ENCODE measurements at regions not wholly inside any gene's neighbourhood (a gene's known extent, or its start where the extent isn't known, plus 50 kb on each side); places are given as distances from the start of the nearest gene placed in this dataset.

GRCh38 chr4:102447413-102447812, 53.7 kb upstream of the NFKB1 start:
- DNase-seq (ENCODE audit: low read depth): no peak
- H3K4me3 ChIP-seq (ENCODE audit: control insufficient read depth, low read depth, low read length): no peak overlapping the region
- TF ChIP-seq CTCF (IDR thresholded peaks at IDR 0.05; ENCODE audit: control insufficient read depth, insufficient read depth, low read depth, low read length, missing control alignments): no peak

GRCh38 chr4:102449751-102450352, 51.3 kb upstream of the NFKB1 start:
- H3K4me3 ChIP-seq (ENCODE audit: control insufficient read depth, low read depth, low read length): no peak overlapping the region
- peak; percentile 72 for TF ChIP-seq CTCF (IDR thresholded peaks at IDR 0.05; ENCODE audit: control insufficient read depth, insufficient read depth, low read depth, low read length, missing control alignments)
- no peak for DNase-seq (ENCODE audit: low read depth)

- no peak for TF ChIP-seq CTCF (IDR thresholded peaks at IDR 0.05; ENCODE audit: control insufficient read depth, insufficient read depth, low read depth, low read length, missing control alignments)
- H3K4me3 ChIP-seq (ENCODE audit: control insufficient read depth, low read depth, low read length): no peak overlapping the region
- DNase-seq (ENCODE audit: low read depth): no peak
Measured at GRCh38 chr4:102451266-102451665, 49.9 kb upstream of the NFKB1 start.

All from AG09309 (cell line).